ENCODE measurements at regions not wholly inside any gene's neighbourhood (a gene's known extent, or its start where the extent isn't known, plus 50 kb on each side); places are given as distances from the start of the nearest gene placed in this dataset.

DNA sequence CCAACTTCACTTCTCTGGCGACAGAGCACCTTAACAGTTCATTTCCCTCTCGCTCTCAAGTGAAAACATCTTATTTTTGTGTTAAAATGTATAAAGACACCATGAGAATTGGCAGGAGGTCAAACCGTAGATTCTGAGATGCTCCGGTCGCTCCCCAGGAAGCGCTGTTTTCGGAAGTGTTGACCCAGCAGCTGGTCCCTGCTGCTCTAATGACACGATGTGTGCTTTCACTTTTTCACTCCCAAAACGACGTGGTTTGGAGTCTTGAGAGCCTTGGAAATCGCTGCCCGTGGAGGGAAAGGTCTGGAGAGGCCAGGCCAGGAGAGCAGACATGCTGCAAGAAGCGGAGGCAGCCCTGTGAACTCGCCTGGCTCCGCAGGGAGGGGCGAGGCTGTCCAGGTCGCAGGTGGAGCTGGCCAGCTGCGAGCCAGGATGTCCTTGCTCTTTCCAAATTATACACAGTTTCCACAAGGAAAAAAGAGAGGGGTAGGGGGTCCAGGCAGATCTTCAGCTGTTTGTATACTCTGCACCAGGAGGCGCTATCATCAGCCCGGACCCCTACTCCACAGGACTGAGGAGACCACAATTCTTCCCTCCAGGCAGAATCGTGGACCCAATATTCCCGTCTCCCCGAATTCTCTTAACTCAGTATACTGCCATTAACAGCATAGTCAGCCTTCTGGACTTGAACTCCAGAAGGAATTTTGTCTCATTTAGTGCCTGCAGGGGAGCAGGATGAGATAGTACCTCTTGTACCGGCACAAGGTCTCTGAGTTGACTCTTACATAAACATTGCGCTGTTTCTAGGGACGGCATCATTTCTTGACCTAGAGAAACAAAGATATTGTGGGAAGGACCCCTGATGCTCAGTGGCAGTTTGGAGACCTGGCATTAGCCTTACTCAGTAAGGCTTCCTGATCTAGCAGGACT, 248.6 kb upstream of the ANKRD55 start:
- DNase-seq: peak; percentile 41
- ATAC-seq: peak; percentile 9

DNA sequence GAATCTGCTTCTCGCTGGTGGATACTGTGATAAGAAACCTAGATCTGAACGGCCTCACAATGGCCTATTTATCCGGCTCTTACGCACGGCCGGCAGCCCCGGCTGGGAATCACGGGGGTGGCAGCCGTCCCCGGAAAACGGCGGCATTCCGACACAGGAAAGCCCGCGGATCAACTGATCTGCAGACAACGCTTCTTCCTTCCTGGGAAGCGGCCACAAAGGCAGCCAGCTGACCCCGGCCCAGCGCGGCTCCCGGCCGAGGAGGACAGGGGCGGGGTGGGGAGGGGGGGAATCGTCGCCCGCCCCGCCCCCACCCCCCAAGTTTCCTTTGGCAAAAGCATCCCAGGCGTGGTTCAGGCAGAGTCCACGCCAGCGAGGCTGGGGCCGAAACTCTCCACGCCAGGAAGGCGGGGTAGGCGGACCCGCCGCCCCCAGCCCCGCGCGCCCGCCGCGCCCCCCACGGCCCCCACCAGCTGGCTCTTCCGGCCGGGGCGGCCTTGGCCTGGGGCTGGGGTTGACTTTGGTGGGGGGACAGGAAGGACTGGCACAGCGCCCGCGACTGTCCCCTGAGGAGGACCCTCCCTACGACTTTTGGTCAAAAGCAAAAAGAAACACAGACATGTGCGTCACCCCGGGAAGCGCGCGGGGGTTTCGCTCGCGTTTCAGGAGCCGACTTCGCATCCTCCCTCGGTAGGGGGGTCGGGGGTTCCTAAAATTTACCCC, 247.7 kb upstream of the ANKRD55 start:
- intact Hi-C loops (cut with DNase I, micrococcal nuclease): loop anchor here (2.0 to 5.0 kb wide), 5 partner anchors 152 to 358 kb away; partner anchors contain the start of gene MAP3K1 (in 1 of the 2)
- no peaks in the 10 kb centered on the region for H3K36me3 Mint-ChIP-seq (ENCODE audit: low read depth)
- peaks cover 43% of the 10 kb centered on the region for H3K4me1 Mint-ChIP-seq
- peak overlapping the region; percentile 84 for H3K27ac Mint-ChIP-seq
- peak; percentile 46 for DNase-seq
- no peaks in the 10 kb centered on the region for H3K9me3 Mint-ChIP-seq (ENCODE audit: low read depth)
- H3K27me3 Mint-ChIP-seq: no peaks in the 10 kb centered on the region
- no peak for ATAC-seq
- ChIA-PET CTCF (interaction anchor here (0.6 to 3.6 kb wide), 5 partner anchors 17 to 357 kb away, joined by 3 to 16 read pairs (median 3); no protein-coding TSS in a partner anchor), POLR2A (no interaction called here)
- peak overlapping the region; percentile 74 for H3K4me3 Mint-ChIP-seq

More for the DNA sequence above, 248.6 kb upstream of the ANKRD55 start:
- ChIA-PET POLR2A (no interaction called here), CTCF (interaction anchor here (0.6 to 0.8 kb wide), 4 partner anchors 150 to 356 kb away, joined by 3 to 4 read pairs (median 4); no protein-coding TSS in a partner anchor)
- H3K27me3 Mint-ChIP-seq: no peaks in the 10 kb centered on the region
- peaks cover 2% of the 10 kb centered on the region for H3K36me3 Mint-ChIP-seq (ENCODE audit: low read depth)
- H3K4me1 Mint-ChIP-seq: peaks cover 41% of the 10 kb centered on the region
- peak overlapping the region; percentile 84 for H3K27ac Mint-ChIP-seq
- H3K4me3 Mint-ChIP-seq: peak overlapping the region; percentile 74
- intact Hi-C loops (cut with DNase I, micrococcal nuclease): loop anchor here (1.0 to 5.0 kb wide), 6 partner anchors 153 to 357 kb away; partner anchors contain the start of gene MAP3K1 (in 2 of the 2)
- peaks cover 3% of the 10 kb centered on the region for H3K9me3 Mint-ChIP-seq (ENCODE audit: low read depth)

DNA sequence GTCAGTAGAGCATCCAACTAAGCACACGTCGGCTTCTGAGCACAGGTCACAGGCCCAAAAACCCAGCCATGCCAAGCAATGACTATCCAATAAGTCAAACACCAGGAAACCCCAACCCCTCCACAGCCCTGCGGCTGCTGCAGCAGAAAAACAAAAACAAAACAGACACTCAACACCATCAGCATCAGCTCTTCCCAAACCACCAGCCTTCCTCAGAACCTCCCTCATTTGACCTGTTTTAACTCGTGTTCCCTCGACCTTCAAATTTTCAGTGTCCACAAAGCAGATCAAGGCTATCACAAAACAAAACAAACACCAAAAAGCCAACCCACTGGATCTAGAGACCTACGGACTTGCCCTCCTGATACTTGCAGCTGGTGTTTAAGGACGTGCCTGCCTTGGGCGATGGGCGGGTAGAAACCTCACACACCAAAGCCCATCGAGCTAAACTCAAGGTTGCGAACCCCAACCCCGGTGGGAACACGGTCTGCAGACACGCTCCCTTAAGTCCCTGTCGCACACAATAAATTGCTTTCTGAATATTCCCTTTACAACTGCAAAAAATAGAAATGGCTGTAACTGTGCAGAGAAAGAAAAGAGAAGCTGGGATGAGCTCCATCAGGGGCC, 247.1 kb upstream of the ANKRD55 start:
- H3K27ac Mint-ChIP-seq: peak overlapping the region; percentile 82
- intact Hi-C loops (cut with DNase I, micrococcal nuclease): loop anchor here (2.0 to 5.0 kb wide), 5 partner anchors 151 to 359 kb away; partner anchors contain the start of gene MAP3K1 (in 1 of the 2)
- peaks cover 43% of the 10 kb centered on the region for H3K4me1 Mint-ChIP-seq
- CTCF ChIA-PET: interaction anchor here (0.6 to 3.6 kb wide), 6 partner anchors 18 to 358 kb away, joined by 3 to 16 read pairs (median 4); no protein-coding TSS in a partner anchor
- ATAC-seq (peak; percentile 42), DNase-seq (peak; percentile 49)
- H3K4me3 Mint-ChIP-seq: peak overlapping the region; percentile 69
- POLR2A ChIA-PET: interaction anchor here (0.6 to 1.3 kb wide), 2 partner anchors 151 to 485 kb away, joined by 3 to 5 read pairs; partner anchors contain the start of gene IL6ST
- H3K36me3 Mint-ChIP-seq (ENCODE audit: low read depth): no peaks in the 10 kb centered on the region
- H3K9me3 Mint-ChIP-seq (ENCODE audit: low read depth): no peaks in the 10 kb centered on the region
- H3K27me3 Mint-ChIP-seq: no peaks in the 10 kb centered on the region

DNA sequence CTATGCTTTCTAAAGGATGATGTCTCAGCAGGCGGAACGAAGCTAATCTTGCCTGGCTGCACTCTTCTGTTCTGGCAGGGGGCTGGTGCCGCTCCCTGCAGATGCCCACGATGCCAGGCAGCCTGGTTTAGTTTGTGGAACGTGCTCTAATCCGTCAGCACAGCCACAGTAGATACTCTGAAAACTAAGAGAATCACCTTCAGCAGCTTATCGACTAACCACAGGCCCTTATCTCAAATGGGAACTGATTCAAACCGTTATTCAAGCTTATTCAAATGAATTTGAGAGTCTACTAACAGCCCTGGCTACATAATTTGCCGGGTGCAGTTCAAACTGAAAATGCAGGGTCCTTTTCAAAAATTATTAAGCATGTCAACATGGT, 246.6 kb upstream of the ANKRD55 start:
- DNase-seq (peak; percentile 21), ATAC-seq (peak; percentile 34)
- ChIA-PET CTCF (interaction anchor here (0.6 to 3.6 kb wide), 6 partner anchors 18 to 358 kb away, joined by 3 to 16 read pairs (median 4); no protein-coding TSS in a partner anchor), POLR2A (interaction anchor here (0.6 to 1.3 kb wide), 2 partner anchors 151 to 485 kb away, joined by 3 to 5 read pairs; partner anchors contain the start of gene IL6ST)
- no peaks in the 10 kb centered on the region for H3K9me3 Mint-ChIP-seq (ENCODE audit: low read depth)
- no peaks in the 10 kb centered on the region for H3K27me3 Mint-ChIP-seq
- H3K4me1 Mint-ChIP-seq: peaks cover 43% of the 10 kb centered on the region
- no peaks in the 10 kb centered on the region for H3K36me3 Mint-ChIP-seq (ENCODE audit: low read depth)
- peak overlapping the region; percentile 69 for H3K4me3 Mint-ChIP-seq
- intact Hi-C loops (cut with DNase I, micrococcal nuclease): loop anchor here (2.0 to 5.0 kb wide), 6 partner anchors 151 to 359 kb away; partner anchors contain the start of gene MAP3K1 (in 1 of the 2)
- peak overlapping the region; percentile 82 for H3K27ac Mint-ChIP-seq

DNA sequence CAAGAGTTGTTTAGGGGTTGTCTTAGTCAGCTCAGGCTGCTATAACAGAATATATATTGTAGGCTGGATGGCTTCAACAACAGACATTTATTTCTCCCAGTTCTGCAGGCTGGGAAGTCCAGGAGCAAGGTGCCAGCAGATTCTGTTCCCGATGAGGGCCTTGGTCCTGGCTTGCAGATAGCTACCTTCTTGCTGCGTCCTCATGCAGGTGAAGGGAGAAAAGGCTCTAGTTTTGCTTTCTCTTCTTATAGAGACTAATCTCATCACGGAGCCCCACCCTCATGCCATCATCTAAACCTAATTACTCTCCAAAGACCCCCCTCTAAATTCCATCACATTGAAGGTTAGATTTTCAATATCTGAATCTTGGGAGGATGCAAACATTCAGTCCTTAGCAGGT, 246.0 kb upstream of the ANKRD55 start:
- POLR2A ChIA-PET: interaction anchor here (0.6 to 1.3 kb wide), 2 partner anchors 48 to 150 kb away, joined by 3 to 5 read pairs; no protein-coding TSS in a partner anchor
- intact Hi-C loops (cut with DNase I, micrococcal nuclease): loop anchor here in 1 of 2 experiments (5.0 kb wide), 1 partner anchor 207 kb away; no protein-coding TSS in a partner anchor
- Mint-ChIP-seq H3K36me3 (ENCODE audit: low read depth) (no peaks in the 10 kb centered on the region), H3K27me3 (no peaks in the 10 kb centered on the region), H3K27ac (peak overlapping the region; percentile 82), H3K4me1 (peaks cover 43% of the 10 kb centered on the region), H3K4me3 (peak overlapping the region; percentile 69), H3K9me3 (ENCODE audit: low read depth) (no peaks in the 10 kb centered on the region)
- CTCF ChIA-PET: interaction anchor here (0.6 to 3.6 kb wide), 2 partner anchors 97 to 359 kb away, joined by 3 to 16 read pairs; no protein-coding TSS in a partner anchor
- no peak for DNase-seq
- no peak for ATAC-seq

DNA sequence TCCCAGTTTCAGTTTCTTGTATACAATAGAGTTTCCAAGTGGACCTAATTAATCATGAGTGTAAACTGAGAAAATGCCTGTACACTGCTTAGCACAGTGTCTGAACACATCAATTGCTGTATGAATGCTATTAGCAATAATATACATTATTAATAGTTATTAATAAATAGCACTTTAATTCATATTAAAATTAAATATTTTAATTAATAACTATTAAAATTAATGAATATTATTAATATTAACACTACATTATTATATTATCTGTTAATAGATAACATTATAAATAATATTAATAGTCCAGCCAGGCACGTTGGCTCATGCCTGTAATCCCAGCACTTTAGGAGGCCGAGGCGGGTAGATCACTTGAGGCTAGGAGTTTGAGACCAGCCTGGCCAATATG, 244.9 kb upstream of the ANKRD55 start:
- H3K36me3 Mint-ChIP-seq (ENCODE audit: low read depth): no peaks in the 10 kb centered on the region
- ChIA-PET CTCF (interaction anchor here (1.0 to 3.6 kb wide), 2 partner anchors 11 to 360 kb away, joined by 3 to 16 read pairs; no protein-coding TSS in a partner anchor), POLR2A (no interaction called here)
- peaks cover 43% of the 10 kb centered on the region for H3K4me1 Mint-ChIP-seq
- intact Hi-C loops (cut with DNase I, micrococcal nuclease): loop anchor here in 1 of 2 experiments (5.0 kb wide), 1 partner anchor 206 kb away; no protein-coding TSS in a partner anchor
- H3K4me3 Mint-ChIP-seq: no peak overlapping the region
- no peak for ATAC-seq
- no peaks in the 10 kb centered on the region for H3K9me3 Mint-ChIP-seq (ENCODE audit: low read depth)
- DNase-seq: no peak
- H3K27me3 Mint-ChIP-seq: no peaks in the 10 kb centered on the region
- no peak overlapping the region for H3K27ac Mint-ChIP-seq

DNA sequence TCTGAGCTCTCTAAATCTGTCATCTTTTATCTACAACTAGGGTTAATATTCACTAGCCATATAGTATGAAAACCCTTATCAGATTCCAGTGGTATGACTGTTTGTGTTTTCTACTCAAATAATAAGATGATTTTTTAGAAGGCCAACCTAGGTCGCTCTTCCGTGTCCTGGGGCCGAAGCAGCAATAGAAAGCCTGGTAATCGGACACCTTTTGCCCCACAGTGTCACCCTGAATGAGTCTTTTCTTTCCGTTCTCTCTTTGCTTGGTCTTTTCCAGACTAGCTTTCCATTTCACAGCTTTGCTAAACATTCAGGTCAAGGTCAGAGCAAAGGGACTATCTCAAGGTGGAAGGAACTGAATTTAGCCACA, 243.3 kb upstream of the ANKRD55 start:
- no peak for ATAC-seq
- POLR2A ChIA-PET: no interaction called here
- H3K4me3 Mint-ChIP-seq: no peak overlapping the region
- H3K27me3 Mint-ChIP-seq: no peaks in the 10 kb centered on the region
- peaks cover 36% of the 10 kb centered on the region for H3K4me1 Mint-ChIP-seq
- no peaks in the 10 kb centered on the region for H3K36me3 Mint-ChIP-seq (ENCODE audit: low read depth)
- H3K27ac Mint-ChIP-seq: no peak overlapping the region
- no peak for DNase-seq
- CTCF ChIA-PET: interaction anchor here (0.6 to 1.6 kb wide), 4 partner anchors 54 to 433 kb away, joined by 3 read pairs; no protein-coding TSS in a partner anchor
- intact Hi-C loops (cut with DNase I, micrococcal nuclease): loop anchor here in 1 of 2 experiments (5.0 kb wide), 1 partner anchor 204 kb away; no protein-coding TSS in a partner anchor
- H3K9me3 Mint-ChIP-seq (ENCODE audit: low read depth): no peaks in the 10 kb centered on the region

DNA sequence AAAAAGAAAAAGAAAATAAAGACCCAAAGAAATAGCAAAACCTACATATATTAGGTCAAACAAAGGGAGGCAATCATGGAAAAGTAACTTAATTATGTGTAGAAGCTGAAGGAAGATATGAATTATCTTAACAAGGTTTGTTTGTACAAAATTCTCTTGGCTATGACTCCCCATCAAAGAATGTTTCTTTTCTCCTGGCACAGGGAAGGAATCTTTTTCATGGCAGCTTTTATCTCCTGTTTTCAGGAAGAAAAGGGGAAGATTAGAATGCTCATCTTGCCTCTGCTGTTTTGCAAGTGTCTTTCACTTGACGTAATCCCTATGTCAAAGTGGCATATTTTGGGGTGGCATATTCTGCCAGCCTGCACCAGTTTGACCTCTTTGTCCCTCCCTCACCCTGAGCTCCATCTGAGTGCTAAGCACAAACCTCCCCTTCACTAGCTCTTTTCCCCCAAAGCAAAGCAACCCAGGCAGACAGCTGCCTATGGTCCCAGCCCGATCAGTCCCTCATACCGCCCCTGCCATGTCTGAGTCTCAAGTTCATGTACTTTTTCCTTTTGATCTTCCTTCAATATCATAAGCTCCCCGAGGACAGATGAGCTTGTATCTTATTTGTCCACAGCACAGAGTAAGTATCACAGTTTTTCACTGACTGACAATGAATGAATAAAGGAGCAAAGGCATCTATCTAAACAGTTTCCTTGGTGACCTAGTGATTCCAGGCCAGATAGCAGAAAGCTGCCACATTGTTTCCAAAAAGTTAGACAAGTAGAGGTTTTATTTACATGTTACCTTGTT, 242.8 kb upstream of the ANKRD55 start:
- Mint-ChIP-seq H3K4me1 (peaks cover 34% of the 10 kb centered on the region), H3K27me3 (no peaks in the 10 kb centered on the region), H3K9me3 (ENCODE audit: low read depth) (no peaks in the 10 kb centered on the region), H3K27ac (no peak overlapping the region), H3K36me3 (ENCODE audit: low read depth) (no peaks in the 10 kb centered on the region), H3K4me3 (no peak overlapping the region)
- CTCF ChIA-PET: interaction anchor here (0.6 to 1.6 kb wide), 5 partner anchors 55 to 434 kb away, joined by 3 read pairs; no protein-coding TSS in a partner anchor
- intact Hi-C loops (cut with DNase I, micrococcal nuclease): loop anchor here in 1 of 2 experiments (5.0 kb wide), 1 partner anchor 204 kb away; no protein-coding TSS in a partner anchor
- DNase-seq (no peak), ATAC-seq (no peak)
- POLR2A ChIA-PET: no interaction called here

DNA sequence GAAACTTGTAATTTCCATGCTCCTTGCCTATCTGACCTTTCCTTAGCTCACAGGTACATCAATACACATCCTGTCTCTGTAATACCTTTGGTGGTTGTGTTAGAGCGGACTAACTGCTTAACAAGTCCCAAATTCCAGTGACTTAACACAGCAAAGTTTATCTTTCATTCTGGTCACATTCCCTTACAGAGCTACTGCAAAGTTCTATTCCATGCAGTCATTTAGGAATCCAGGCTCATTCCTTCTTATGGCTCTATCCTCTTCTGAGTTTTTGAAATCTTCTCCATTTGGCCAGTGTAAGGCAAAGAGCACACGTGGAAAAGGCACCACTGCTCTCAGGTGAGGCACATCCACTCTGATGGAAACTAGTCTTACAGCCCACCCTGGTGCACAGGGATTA, 238.6 kb upstream of the ANKRD55 start:
- intact Hi-C loops (cut with DNase I, micrococcal nuclease): no loop called here
- no peak overlapping the region for H3K27ac Mint-ChIP-seq
- ChIA-PET CTCF (interaction anchor here (0.7 kb wide), 1 partner anchor 131 kb away, joined by 3 read pairs; no protein-coding TSS in a partner anchor), POLR2A (no interaction called here)
- H3K27me3 Mint-ChIP-seq: no peaks in the 10 kb centered on the region
- H3K4me1 Mint-ChIP-seq: peaks cover 3% of the 10 kb centered on the region
- ATAC-seq (no peak), DNase-seq (no peak)
- H3K4me3 Mint-ChIP-seq: no peak overlapping the region
- H3K36me3 Mint-ChIP-seq (ENCODE audit: low read depth): no peaks in the 10 kb centered on the region
- H3K9me3 Mint-ChIP-seq (ENCODE audit: low read depth): no peaks in the 10 kb centered on the region

DNA sequence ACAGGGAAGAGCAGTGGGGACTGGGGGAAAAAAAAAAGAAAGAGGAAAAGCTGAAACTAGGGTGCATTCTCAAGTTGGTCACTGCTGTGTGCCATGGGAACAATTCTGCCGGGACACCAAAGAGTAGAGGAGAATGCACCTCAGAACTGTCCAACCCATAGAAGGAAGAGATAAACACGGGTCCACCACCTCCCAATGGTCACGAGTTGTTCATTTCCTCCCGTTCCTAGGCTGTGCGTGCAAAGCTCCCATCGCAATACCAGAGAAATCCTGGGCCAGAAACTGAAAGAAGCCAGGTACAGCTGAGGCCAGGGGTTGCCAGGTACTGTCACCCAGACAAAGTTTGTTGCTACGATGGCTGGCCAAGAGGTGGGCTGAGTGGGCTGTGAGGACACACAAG, 236.9 kb upstream of the ANKRD55 start:
- CTCF ChIA-PET: interaction anchor here (1.2 kb wide), 1 partner anchor 205 kb away, joined by 3 read pairs; no protein-coding TSS in a partner anchor
- POLR2A ChIA-PET: no interaction called here
- DNase-seq: no peak
- no peak for ATAC-seq
- intact Hi-C loops (cut with DNase I, micrococcal nuclease): no loop called here
- H3K27ac Mint-ChIP-seq: no peak overlapping the region
- no peaks in the 10 kb centered on the region for H3K9me3 Mint-ChIP-seq (ENCODE audit: low read depth)
- no peaks in the 10 kb centered on the region for H3K27me3 Mint-ChIP-seq
- no peak overlapping the region for H3K4me3 Mint-ChIP-seq
- no peaks in the 10 kb centered on the region for H3K36me3 Mint-ChIP-seq (ENCODE audit: low read depth)
- no peaks in the 10 kb centered on the region for H3K4me1 Mint-ChIP-seq

All from activated CD4-positive, alpha-beta T cell treated with anti-CD3 and anti-CD28 coated beads for 36 hours (primary cell).